ENCODE measurements at regions not wholly inside any gene's neighbourhood (a gene's known extent, or its start where the extent isn't known, plus 50 kb on each side); places are given as distances from the start of the nearest gene placed in this dataset.

- no peak for DNase-seq (ENCODE audit: low spot score)
Observed at GRCh38 chr2:33890686-33891085, 291.6 kb upstream of the FAM98A start.

GRCh38 chr2:33877348-33878016 lies 278.4 kb upstream of the FAM98A start:
- DNase-seq (ENCODE audit: low spot score) = no peak

- DNase-seq (ENCODE audit: low spot score) = no peak
Observed at GRCh38 chr2:33873076-33873605, 274.0 kb upstream of the FAM98A start.

- no peak for DNase-seq (ENCODE audit: low spot score)
Observed at GRCh38 chr2:33859811-33860461, 260.8 kb upstream of the FAM98A start.

GRCh38 chr2:33859176-33859575 lies 260.1 kb upstream of the FAM98A start:
- no peak for DNase-seq (ENCODE audit: low spot score)

GRCh38 chr2:33848486-33848885 lies 249.4 kb upstream of the FAM98A start:
- no peak for DNase-seq (ENCODE audit: low spot score)

- no peak for DNase-seq (ENCODE audit: low spot score)
Observed at GRCh38 chr2:33839791-33840190, 240.7 kb upstream of the FAM98A start.

- DNase-seq (ENCODE audit: low spot score) = no peak
Observed at GRCh38 chr2:33836628-33837027, 237.5 kb upstream of the FAM98A start.

GRCh38 chr2:33835911-33836310 lies 236.8 kb upstream of the FAM98A start:
- DNase-seq (ENCODE audit: low spot score) = no peak

GRCh38 chr2:33822964-33823363 lies 223.9 kb upstream of the FAM98A start:
- no peak for DNase-seq (ENCODE audit: low spot score)

- no peak for DNase-seq (ENCODE audit: low spot score)
Observed at GRCh38 chr2:33812707-33813106, 213.6 kb upstream of the FAM98A start.

- no peak for DNase-seq (ENCODE audit: low spot score)
Observed at GRCh38 chr2:33810046-33810835, 211.1 kb upstream of the FAM98A start.

- no peak for DNase-seq (ENCODE audit: low spot score)
Observed at GRCh38 chr2:33806041-33806440, 206.9 kb upstream of the FAM98A start.

- DNase-seq (ENCODE audit: low spot score) = no peak
Observed at GRCh38 chr2:33804155-33804554, 205.1 kb upstream of the FAM98A start.

- no peak for DNase-seq (ENCODE audit: low spot score)
Observed at GRCh38 chr2:33796511-33796910, 197.4 kb upstream of the FAM98A start.

GRCh38 chr2:33791625-33792024 lies 192.5 kb upstream of the FAM98A start:
- no peak for DNase-seq (ENCODE audit: low spot score)

GRCh38 chr2:33788044-33788443 lies 188.9 kb upstream of the FAM98A start:
- DNase-seq (ENCODE audit: low spot score) = no peak

GRCh38 chr2:33786881-33787280 lies 187.8 kb upstream of the FAM98A start:
- DNase-seq (ENCODE audit: low spot score) = no peak

- no peak for DNase-seq (ENCODE audit: low spot score)
Observed at GRCh38 chr2:33785201-33786106, 186.4 kb upstream of the FAM98A start.

GRCh38 chr2:33784488-33784887 lies 185.4 kb upstream of the FAM98A start:
- no peak for DNase-seq (ENCODE audit: low spot score)

- no peak for DNase-seq (ENCODE audit: low spot score)
Observed at GRCh38 chr2:33782395-33783230, 183.5 kb upstream of the FAM98A start.
